Psoas muscle (tissue), 7 donors: ENCODE measurements at regions not wholly inside any gene's neighbourhood (a gene's known extent, or its start where the extent isn't known, plus 50 kb on each side); places are given as distances from the start of the nearest gene placed in this dataset.

Experiments
- ATAC-seq, 4 donors: fragments of 200-7000 bp; cut with Tn5 transposase; one replicate each; pipeline ENCODE4 v1.9.1; 2020; ENCODE audit warnings: moderate library complexity in 3 of 4, mild to moderate bottlenecking in 2 of 4
- DNase-seq, 2 donors: peaks; one replicate each; pipeline ENCODE4 v3.0.0-alpha.2; 2020
- H3K27ac ChIP-seq: fragments of 200-600 bp; one replicate; pipeline ENCODE4 v1.8.0; 2022
- H3K27me3 ChIP-seq, 3 donors: fragments of 200-600 bp in 1 of 3; one replicate each; pipeline versions ENCODE4 v1.6.1 to v1.8.0; 2013 to 2022; ENCODE audit warnings: low read length in 2 of 3, mild to moderate bottlenecking in 2 of 3, moderate library complexity in 1 of 3; ENCODE audit not compliant: insufficient read depth in 3 of 3
- H3K36me3 ChIP-seq, 2 donors: fragments of 200-600 bp in 1 of 2; one replicate each; pipeline versions ENCODE4 v1.6.1 to v1.8.0; 2013 to 2022; ENCODE audit warnings: low read depth in 1 of 2, mild to moderate bottlenecking in 1 of 2, moderate library complexity in 1 of 2; ENCODE audit not compliant: insufficient read depth in 1 of 2
- H3K4me1 ChIP-seq: fragments of 200-600 bp; one replicate; pipeline ENCODE4 v1.8.0; 2022
- H3K4me3 ChIP-seq: fragments of 200-600 bp; one replicate; pipeline ENCODE4 v1.8.0; 2022; ENCODE audit warnings: mild to moderate bottlenecking
- H3K9me3 ChIP-seq: fragments of 200-600 bp; one replicate; pipeline ENCODE4 v1.8.0; 2022
- WGBS, 3 donors: extraction: QIAGEN DNeasy Blood & Tissue Kit; methylation state at CpG; one replicate each; pipeline versions ENCODE4 v1.1.6 to v1.1.7; 2013; 5-methylcytosine and 5-hydroxymethylcytosine counted together
- intact Hi-C, 2 donors: fragments of 100-400 bp; cut with DNase I; formaldehyde crosslinking; loops; one replicate each; pipeline versions ENCODE4 v1.11.0 to v1.14.2; 2022
- TF ChIP-seq, protein P1 (sequence below): fragments of 200-600 bp; IDR thresholded peaks from one replicate; pipeline ENCODE4 v1.8.0; 2022; ENCODE audit warnings: antibody characterized with exemption
- donor health status: healthy with polysubstance abuse.
- donor health status: DM: no; HTN: no; CAD: no; lungs with moderate emphysema.
- donor health status: Bipolar disorder and iron deficiency.
- donor health status: healthy.
- donor health status: DM: yes; HTN: yes; CAD: no.
- donor health status: DM: no; HTN: no; CAD: no.
- donor health status: DM: yes; HTN: yes; CAD: no.

GRCh38 chr17:55605705-55606487 is 94.6 kb upstream of the SMIM36 start:
- Histone ChIP-seq H3K9me3 (no peaks in the 10 kb centered on the region), H3K27me3 (no peaks in the 10 kb centered on the region), H3K4me1 (peaks cover 5% of the 10 kb centered on the region), H3K27ac (no peak overlapping the region), H3K4me3 (no peak overlapping the region), H3K36me3 (no peaks in the 10 kb centered on the region)
- intact Hi-C loops = loop anchor here in 1 of 2 donors (5.0 kb wide), 1 partner anchor 66 kb away; no protein-coding TSS in a partner anchor
- ATAC-seq = no peak
- TF ChIP-seq, protein P1, sequence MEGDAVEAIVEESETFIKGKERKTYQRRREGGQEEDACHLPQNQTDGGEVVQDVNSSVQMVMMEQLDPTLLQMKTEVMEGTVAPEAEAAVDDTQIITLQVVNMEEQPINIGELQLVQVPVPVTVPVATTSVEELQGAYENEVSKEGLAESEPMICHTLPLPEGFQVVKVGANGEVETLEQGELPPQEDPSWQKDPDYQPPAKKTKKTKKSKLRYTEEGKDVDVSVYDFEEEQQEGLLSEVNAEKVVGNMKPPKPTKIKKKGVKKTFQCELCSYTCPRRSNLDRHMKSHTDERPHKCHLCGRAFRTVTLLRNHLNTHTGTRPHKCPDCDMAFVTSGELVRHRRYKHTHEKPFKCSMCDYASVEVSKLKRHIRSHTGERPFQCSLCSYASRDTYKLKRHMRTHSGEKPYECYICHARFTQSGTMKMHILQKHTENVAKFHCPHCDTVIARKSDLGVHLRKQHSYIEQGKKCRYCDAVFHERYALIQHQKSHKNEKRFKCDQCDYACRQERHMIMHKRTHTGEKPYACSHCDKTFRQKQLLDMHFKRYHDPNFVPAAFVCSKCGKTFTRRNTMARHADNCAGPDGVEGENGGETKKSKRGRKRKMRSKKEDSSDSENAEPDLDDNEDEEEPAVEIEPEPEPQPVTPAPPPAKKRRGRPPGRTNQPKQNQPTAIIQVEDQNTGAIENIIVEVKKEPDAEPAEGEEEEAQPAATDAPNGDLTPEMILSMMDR = no peak
- DNase-seq = no peak
- 69 to 81% (median 71%) methylated on average over 4 of the region's 4 CpGs for WGBS, 3 donors

DNA sequence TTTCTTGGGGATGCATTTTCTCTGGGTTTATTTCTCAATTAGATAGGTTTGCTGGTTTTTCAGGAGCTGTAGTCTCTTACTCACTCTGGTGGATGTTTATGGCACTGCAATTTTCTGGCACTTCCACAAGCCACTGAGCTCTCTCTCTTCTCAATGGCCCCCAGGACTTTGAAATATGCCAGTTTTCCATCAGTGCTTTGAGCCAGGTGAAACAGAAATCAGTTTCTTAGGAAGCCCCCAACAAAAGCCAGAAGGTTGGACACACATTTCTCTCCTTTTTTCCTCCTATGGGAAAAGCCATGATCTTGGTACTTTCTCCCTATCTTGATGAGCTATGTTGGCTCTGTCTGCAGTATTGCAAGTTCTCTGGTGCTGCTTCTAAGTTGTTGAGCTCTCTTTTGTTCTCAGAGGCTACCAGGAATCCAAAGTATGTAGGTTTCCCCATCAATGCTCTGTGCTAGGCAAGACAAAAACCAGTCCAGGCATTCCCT is 90.7 kb upstream of the SMIM36 start:
- Histone ChIP-seq H3K9me3 (peaks cover 30% of the 10 kb centered on the region), H3K4me1 (no peaks in the 10 kb centered on the region), H3K36me3 (no peaks in the 10 kb centered on the region), H3K27ac (no peak overlapping the region), H3K27me3 (no peaks in the 10 kb centered on the region), H3K4me3 (no peak overlapping the region)
- TF ChIP-seq, protein P1 = peak; percentile 49
- intact Hi-C loops = loop anchor here in 1 of 2 donors (5.0 kb wide), 1 partner anchor 115 kb away; no protein-coding TSS in a partner anchor
- DNase-seq (no peak), ATAC-seq (no peak)

- intact Hi-C loops = no loop called here
- no peak overlapping the region for H3K27ac ChIP-seq
These were observed 87.2 kb upstream of the SMIM36 start for GRCh38 chr17:55598495-55598894.

DNA sequence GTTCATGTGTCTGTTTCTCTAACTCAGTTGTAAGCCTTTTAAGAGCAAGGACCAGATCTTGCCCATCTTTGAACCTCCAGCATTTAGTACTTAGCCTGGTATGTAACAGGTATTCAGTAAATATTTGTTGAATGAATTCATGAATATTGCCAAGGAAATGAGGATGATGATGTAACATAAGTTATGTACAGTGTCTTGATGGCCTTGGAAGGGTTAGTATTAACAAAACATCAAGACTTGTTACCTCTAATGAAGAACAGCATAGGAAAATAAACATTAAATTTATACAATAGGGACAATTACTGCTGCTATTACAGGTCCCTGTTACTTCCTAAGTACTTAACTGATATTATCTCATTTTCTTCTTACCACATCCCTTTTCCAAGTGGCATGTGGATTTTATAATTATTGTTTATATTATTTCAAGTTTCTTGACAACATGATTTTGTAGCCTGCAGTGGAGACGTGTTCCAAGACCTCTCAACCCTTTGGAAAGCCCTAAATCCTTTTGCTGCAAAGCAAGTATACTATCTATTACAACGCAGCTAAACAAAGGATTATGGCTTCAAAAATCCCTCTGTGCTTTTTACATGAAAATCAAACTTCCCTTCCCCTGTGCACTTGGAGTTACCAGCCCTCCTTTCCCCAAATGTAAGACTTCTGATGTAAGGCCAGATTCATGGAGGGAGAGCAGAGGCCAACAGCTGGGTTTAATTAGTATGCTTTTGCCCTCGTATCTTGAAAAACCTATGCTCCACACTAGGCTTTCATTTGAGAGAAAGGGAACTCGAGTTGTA is 77.4 kb upstream of the SMIM36 start:
- Histone ChIP-seq H3K27ac (no peak overlapping the region), H3K9me3 (no peaks in the 10 kb centered on the region), H3K4me3 (no peak overlapping the region), H3K4me1 (peaks cover 9% of the 10 kb centered on the region), H3K36me3 (no peaks in the 10 kb centered on the region), H3K27me3 (no peaks in the 10 kb centered on the region)
- TF ChIP-seq, protein P1 = no peak
- DNase-seq = no peak
- intact Hi-C loops = no loop called here
- no peak for ATAC-seq
- 32 to 43% (median 35%) methylated on average over 4 of the region's 4 CpGs for WGBS, 3 donors

More at GRCh38 chr17:55598495-55598894, 87.2 kb upstream of the SMIM36 start:
- DNase-seq (no peak), ATAC-seq (no peak)
- TF ChIP-seq, protein P1 = no peak
- Histone ChIP-seq H3K4me1 (no peaks in the 10 kb centered on the region), H3K36me3 (no peaks in the 10 kb centered on the region), H3K27me3 (no peaks in the 10 kb centered on the region), H3K4me3 (no peak overlapping the region), H3K9me3 (peaks cover 30% of the 10 kb centered on the region)
- WGBS, 3 donors = 89 to 98% (median 94%) methylated on average over 1 of the region's 1 CpG
